OCI-LY1 (cell line): ENCODE measurements at regions not wholly inside any gene's neighbourhood (a gene's known extent, or its start where the extent isn't known, plus 50 kb on each side); places are given as distances from the start of the nearest gene placed in this dataset.

ENCODE experiments used
- H2AFZ ChIP-seq: fragments of 200-600 bp; sonication (generic), shearing (Covaris generic); 2 replicates; pipeline ENCODE4 v1.6.0; 2014; ENCODE audit warnings: antibody characterized with exemption, mild to moderate bottlenecking, low read length
- H3F3A ChIP-seq: fragments of 200-600 bp; sonication (generic), shearing (Covaris generic); 2 replicates; pipeline ENCODE4 v1.6.0; 2014; ENCODE audit warnings: mild to moderate bottlenecking, antibody characterized with exemption, low read length, moderate library complexity; ENCODE audit not compliant: insufficient read depth
- H3K27ac ChIP-seq: fragments of 200-600 bp; sonication (generic); 2 replicates; pipeline ENCODE4 v1.5.1; 2014; ENCODE audit warnings: low read length, mixed run types, mild to moderate bottlenecking, low read depth; ENCODE audit not compliant: poor library complexity, severe bottlenecking
- H3K27me3 ChIP-seq: fragments of 200-600 bp; sonication (generic); 2 replicates; pipeline ENCODE4 v1.6.0; 2014; ENCODE audit warnings: antibody characterized with exemption, mild to moderate bottlenecking, low read length, moderate library complexity; ENCODE audit not compliant: insufficient read depth
- H3K36me3 ChIP-seq: fragments of 200-600 bp; sonication (generic); 2 replicates; pipeline ENCODE4 v1.6.1; 2014; ENCODE audit warnings: mild to moderate bottlenecking, antibody characterized with exemption, low read length, moderate library complexity, mixed read lengths; ENCODE audit not compliant: insufficient read depth
- H3K4me1 ChIP-seq: fragments of 200-600 bp; sonication (generic); 2 replicates; pipeline ENCODE4 v1.5.1; 2014; ENCODE audit warnings: mild to moderate bottlenecking, low read length, moderate library complexity; ENCODE audit not compliant: insufficient read depth, severe bottlenecking
- H3K4me2 ChIP-seq: fragments of 200-600 bp; sonication (generic), shearing (Covaris generic); 2 replicates; pipeline ENCODE4 v1.6.1; 2014; ENCODE audit warnings: low read length
- H3K4me3 ChIP-seq: fragments of 200-600 bp; sonication (generic); 2 replicates; pipeline ENCODE4 v1.5.1; 2014; ENCODE audit warnings: low read length, low read depth, mild to moderate bottlenecking, mixed read lengths; ENCODE audit not compliant: poor library complexity, severe bottlenecking
- H3K79me2 ChIP-seq: fragments of 200-600 bp; shearing (Covaris generic); 2 replicates; pipeline ENCODE4 v1.6.1; 2016; ENCODE audit warnings: mixed run types, low read length, mixed read lengths; ENCODE audit not compliant: insufficient read depth
- H3K9ac ChIP-seq: fragments of 200-600 bp; sonication (generic), shearing (Covaris generic); 2 replicates; pipeline ENCODE4 v1.6.1; 2014; ENCODE audit warnings: mild to moderate bottlenecking, low read length, mixed read lengths
- H3K9me2 ChIP-seq: fragments of 200-600 bp; sonication (generic), shearing (Covaris generic); 2 replicates; pipeline ENCODE4 v1.6.1; 2014; ENCODE audit warnings: low read depth, mild to moderate bottlenecking, low read length, mixed read lengths
- H3K9me3 ChIP-seq: fragments of 200-600 bp; shearing (Covaris generic); 2 replicates; pipeline ENCODE4 v1.6.1; 2014; ENCODE audit warnings: low read length, mixed read lengths
- H4K20me1 ChIP-seq: fragments of 200-600 bp; sonication (generic), shearing (Covaris generic); 2 replicates; pipeline ENCODE4 v1.6.0; 2016; ENCODE audit warnings: mild to moderate bottlenecking, low read length; ENCODE audit not compliant: insufficient read depth
- EZH2 ChIP-seq: fragments of 200-600 bp; sonication (generic), shearing (Covaris generic); IDR thresholded peaks from 2 replicates; pipeline ENCODE4 v1.8.0; 2017; ENCODE audit warnings: borderline replicate concordance, mixed run types, mild to moderate bottlenecking, antibody characterized with exemption, low read length, moderate library complexity, mixed read lengths
- TF ChIP-seq, protein P1 (sequence below): fragments of 200-600 bp; sonication (generic), shearing (Covaris generic); IDR thresholded peaks from 2 replicates; pipeline ENCODE4 v1.5.1; 2017; ENCODE audit warnings: mild to moderate bottlenecking, antibody characterized with exemption, low read length, moderate library complexity, mixed read lengths

DNA sequence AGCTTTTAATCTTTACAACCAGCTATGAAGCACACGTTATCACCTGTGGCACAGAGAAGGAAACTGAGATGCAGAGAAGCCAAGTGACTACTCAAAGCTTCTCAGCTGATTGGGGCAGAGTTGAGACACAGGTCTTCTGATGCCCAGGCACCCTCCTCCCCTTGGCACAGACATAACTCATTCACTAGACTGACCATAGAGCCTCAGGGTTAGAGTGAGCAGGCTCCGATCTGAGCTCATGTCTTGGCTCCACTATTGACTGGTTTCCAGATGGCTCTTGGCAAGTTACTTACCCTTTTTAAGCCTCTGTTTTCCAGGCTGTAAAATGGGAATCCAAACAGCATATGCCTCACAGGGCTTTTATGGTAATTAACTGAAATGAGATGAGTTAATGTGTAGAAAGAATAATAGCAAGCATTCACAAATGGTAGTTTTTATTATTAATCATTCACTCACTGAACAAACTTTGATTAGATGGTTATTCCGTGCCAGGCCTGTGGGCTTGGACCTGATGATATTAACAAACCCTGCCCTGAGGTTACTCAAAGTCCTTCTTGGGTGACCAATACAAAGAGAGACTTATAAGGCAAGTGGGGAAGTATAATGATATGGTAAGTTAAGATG is 184.3 kb downstream of the ANXA2 start:
- Histone ChIP-seq H3K9me3 (no peaks in the 10 kb centered on the region), H3K9ac (no peak overlapping the region), H3K36me3 (no peaks in the 10 kb centered on the region), H3K4me2 (no peak overlapping the region), H4K20me1 (no peaks in the 10 kb centered on the region), H3K79me2 (no peaks in the 10 kb centered on the region), H3F3A (no peaks in the 10 kb centered on the region), H3K4me1 (no peaks in the 10 kb centered on the region), H3K27ac (no peak overlapping the region), H2AFZ (no peak overlapping the region), H3K9me2 (no peaks in the 10 kb centered on the region), H3K27me3 (no peaks in the 10 kb centered on the region; the same call in 1 of the 2 replicates), H3K4me3 (no peak overlapping the region)
- TF ChIP-seq, protein P1, sequence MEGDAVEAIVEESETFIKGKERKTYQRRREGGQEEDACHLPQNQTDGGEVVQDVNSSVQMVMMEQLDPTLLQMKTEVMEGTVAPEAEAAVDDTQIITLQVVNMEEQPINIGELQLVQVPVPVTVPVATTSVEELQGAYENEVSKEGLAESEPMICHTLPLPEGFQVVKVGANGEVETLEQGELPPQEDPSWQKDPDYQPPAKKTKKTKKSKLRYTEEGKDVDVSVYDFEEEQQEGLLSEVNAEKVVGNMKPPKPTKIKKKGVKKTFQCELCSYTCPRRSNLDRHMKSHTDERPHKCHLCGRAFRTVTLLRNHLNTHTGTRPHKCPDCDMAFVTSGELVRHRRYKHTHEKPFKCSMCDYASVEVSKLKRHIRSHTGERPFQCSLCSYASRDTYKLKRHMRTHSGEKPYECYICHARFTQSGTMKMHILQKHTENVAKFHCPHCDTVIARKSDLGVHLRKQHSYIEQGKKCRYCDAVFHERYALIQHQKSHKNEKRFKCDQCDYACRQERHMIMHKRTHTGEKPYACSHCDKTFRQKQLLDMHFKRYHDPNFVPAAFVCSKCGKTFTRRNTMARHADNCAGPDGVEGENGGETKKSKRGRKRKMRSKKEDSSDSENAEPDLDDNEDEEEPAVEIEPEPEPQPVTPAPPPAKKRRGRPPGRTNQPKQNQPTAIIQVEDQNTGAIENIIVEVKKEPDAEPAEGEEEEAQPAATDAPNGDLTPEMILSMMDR: no peak
- no peak for TF ChIP-seq EZH2

DNA sequence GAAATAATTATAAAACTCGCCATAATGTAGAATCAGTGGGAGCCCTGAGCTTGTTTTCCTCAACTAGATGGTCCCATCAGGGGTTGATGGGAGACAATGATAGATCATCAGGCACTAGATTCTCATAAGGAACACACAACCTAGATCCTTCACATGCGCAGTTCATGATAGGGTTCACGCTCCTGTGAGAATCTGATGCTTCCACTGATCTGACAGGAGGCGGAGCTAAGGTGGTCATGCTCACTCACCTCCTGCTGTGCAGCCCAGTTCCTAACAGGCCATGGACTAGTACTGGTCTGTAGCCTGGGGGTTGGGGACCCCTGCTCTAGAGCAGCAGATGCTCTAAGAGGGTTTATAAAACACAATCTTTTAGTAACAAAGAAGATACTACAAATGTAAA is 183.6 kb downstream of the ANXA2 start:
- H3K4me2 ChIP-seq: no peak overlapping the region
- TF ChIP-seq EZH2: no peak
- TF ChIP-seq, protein P1: no peak
- no peaks in the 10 kb centered on the region for H4K20me1 ChIP-seq
- H3K4me3 ChIP-seq: no peak overlapping the region
- H3K9me2 ChIP-seq: no peaks in the 10 kb centered on the region
- H3K79me2 ChIP-seq: no peaks in the 10 kb centered on the region
- H3F3A ChIP-seq: no peaks in the 10 kb centered on the region
- H3K27ac ChIP-seq: no peak overlapping the region
- H3K36me3 ChIP-seq: no peaks in the 10 kb centered on the region
- no peaks in the 10 kb centered on the region for H3K9me3 ChIP-seq
- no peaks in the 10 kb centered on the region for H3K4me1 ChIP-seq
- no peak overlapping the region for H3K9ac ChIP-seq
- H3K27me3 ChIP-seq: no peaks in the 10 kb centered on the region; the same call in 1 of the 2 replicates
- no peak overlapping the region for H2AFZ ChIP-seq

DNA sequence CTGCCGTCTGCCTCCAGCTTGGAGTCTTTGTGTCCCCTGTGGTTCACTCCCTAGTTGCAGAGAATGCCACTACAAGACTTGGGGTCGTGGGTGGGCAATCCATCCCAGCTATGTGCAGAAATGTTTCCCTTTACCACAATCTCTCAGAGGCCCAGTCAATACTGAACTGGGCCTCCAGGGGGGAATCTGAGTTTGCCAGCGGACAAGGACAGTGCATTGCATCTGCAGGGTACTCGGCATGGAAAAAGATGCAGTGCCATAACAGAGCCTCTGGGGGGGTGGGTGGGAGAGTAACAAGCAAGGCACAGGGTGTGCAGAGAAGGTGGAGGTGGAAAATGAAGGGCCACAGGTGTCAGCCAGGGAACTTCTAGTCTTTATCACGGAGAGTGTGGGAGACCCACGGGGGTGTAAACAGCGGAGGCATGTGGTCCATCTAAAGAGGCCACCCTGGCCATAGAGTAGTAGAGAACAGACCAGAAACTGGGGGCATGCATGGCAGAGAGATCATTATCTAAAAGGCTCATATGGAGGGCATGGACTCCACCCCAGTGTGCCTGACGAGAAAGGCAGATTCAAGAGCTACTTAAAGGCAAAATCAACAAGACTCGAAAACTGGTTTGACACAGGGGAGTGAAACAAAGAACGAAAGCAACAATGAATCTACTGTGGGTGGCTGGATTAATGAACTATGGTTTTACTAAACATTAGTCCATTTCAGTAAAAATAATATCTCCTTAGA is 182.4 kb downstream of the ANXA2 start:
- H3K27me3 ChIP-seq: no peaks in the 10 kb centered on the region; the same call in 1 of the 2 replicates
- TF ChIP-seq, protein P1: no peak
- TF ChIP-seq EZH2: no peak
- H3K27ac ChIP-seq: no peak overlapping the region
- H3K4me2 ChIP-seq: no peak overlapping the region
- H2AFZ ChIP-seq: no peak overlapping the region
- H3K4me1 ChIP-seq: no peaks in the 10 kb centered on the region
- no peak overlapping the region for H3K4me3 ChIP-seq
- H3K79me2 ChIP-seq: no peaks in the 10 kb centered on the region
- H3F3A ChIP-seq: no peaks in the 10 kb centered on the region
- no peak overlapping the region for H3K9ac ChIP-seq
- no peaks in the 10 kb centered on the region for H3K9me3 ChIP-seq
- no peaks in the 10 kb centered on the region for H3K36me3 ChIP-seq
- H3K9me2 ChIP-seq: no peaks in the 10 kb centered on the region
- no peaks in the 10 kb centered on the region for H4K20me1 ChIP-seq
